ENCODE measurements at regions not wholly inside any gene's neighbourhood (a gene's known extent, or its start where the extent isn't known, plus 50 kb on each side); places are given as distances from the start of the nearest gene placed in this dataset.

DNA sequence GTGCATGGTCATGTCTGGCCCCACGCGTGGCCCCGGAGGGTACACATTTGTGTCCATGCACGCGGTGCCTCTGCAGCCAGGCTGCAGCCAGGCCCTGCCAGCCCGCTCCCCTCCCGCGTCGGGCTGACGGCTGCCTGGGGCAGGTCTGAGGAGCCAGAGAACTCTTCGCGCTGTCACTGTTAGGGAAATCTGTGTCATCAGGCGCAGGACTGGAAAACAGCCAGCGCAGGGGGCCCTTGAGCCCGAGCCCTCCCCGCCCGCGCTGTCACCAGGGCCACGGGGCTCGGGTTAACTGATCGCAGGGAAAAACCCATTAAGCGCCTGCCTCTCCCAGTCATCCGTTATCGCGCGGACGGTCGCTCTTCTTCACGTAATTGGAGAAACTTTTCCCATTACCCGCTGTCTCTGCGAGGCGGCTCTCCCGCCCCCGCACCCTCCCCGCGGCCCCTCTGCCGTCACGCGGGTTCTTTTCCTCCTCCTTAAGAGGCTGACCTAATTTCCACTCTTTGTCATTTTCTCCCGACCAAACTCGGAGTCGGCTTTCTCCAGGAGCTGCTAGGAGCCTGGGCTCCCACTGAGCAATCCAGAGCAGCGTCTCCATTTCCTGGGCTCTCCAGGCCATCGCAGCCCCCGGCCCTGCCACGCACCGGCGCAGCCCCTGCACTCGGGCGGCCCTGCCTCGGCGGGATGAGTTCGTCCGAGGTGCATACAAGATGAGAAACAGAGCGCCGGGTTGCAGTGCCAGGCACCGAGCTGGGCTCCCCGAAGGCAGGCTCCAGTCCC lies 57.5 kb upstream of the PRR23E start:
- DNase-seq (ENCODE audit: low read depth): peak; percentile 23

DNA sequence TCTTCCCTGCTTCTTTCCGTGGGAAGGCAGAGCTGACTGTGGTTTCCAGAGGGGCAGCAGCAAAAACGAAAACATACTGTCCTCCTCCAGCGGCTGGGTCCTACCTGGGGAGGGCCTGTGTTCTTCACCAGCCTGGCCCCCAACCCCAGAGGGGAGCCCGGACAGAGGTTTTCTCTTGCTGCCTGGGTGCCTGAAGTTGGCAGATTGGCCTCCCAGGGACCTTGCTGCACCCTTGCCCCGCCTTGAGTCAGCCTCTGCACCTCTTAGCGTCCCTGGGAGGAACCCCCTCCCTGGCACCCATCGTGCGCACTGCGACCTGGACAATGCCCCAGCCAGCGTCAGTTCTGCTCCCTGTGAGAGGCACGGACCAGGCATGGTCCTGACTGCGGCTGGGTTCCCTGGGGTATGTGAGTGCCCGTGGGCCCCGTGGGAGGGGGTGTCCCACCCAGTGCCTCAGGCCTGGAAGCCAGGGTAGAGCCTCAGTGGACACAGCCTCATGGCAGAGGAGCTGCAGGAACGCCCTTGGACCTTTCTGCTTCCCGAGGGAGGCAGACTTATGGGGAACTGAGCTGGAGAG lies 56.8 kb upstream of the PRR23E start:
- no peak for DNase-seq (ENCODE audit: low read depth)

DNA sequence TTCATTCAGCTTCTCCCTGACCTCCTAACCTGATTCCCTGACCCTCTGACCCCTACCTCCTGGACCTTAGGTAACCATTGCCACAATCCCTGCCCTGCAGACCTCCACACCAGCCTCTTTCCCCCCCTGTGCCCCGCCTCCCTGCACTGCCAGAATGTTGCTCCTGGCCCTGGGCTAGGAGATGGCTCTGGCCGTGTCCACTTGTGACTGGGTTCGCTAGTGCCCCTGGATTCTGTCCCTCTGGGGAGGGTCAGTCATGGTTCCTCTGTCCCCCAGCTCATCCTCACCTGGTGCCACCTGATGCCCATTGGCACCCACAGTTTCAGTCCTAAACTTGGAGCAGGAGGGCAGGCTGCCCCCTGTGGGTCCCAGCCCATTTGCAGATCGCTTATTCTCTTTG lies 56.2 kb upstream of the PRR23E start:
- no peak for DNase-seq (ENCODE audit: low read depth)

DNA sequence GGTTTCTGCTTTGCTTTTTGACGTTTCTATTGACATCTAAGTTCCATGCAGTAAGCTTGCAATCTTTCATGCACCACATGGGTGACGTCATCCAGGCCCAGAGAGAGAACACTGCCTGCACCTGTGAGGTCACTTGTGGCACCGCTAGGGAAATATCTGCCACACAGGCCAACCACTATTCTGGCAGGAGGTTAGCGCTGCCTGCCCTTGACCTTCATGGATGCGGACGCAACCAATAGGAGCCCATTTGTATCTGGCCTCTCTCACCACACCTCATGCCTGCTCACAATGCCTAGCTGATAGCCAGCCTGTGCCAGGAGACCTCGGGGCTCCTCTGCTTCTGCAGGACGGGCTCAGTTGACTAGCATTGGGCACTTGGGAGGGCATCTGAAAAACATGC lies 55.8 kb upstream of the PRR23E start:
- DNase-seq (ENCODE audit: low read depth): no peak

DNA sequence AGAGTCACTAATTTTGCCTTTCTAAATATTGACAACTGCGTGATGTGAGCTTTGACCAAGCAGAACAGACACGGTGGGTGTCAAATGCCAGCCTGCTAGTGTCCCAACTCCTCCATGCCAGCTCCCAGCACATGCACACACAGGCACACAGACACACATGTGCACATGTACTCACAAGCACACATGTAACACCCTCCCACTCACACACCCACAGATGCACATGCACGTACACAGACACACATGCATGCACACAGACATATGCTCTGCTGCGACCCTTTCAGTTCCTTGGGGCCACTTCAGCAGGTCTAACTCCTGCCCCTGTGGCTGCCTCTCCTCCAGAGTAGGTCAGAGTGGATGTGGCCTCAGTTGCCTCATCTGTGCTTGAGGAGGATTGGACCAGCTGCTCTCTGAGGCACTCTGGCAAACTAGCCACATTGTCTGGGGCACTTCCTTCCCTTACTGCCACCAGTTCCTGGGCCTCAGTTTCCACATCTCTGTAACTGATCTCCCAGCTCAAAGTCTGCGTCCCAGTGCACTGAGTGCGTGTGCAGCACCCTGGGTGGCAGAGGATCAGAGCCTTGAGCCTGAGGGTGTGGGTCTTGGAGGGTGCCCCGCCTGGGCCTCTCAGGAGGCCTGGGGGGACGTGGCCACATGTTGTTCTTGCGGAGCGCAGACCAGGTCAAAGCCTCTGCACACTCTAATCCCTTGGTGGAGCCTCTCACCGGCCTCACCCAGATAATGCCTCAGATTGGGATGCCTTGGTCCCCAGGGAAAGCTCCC lies 55.0 kb upstream of the PRR23E start:
- no peak for DNase-seq (ENCODE audit: low read depth)

DNA sequence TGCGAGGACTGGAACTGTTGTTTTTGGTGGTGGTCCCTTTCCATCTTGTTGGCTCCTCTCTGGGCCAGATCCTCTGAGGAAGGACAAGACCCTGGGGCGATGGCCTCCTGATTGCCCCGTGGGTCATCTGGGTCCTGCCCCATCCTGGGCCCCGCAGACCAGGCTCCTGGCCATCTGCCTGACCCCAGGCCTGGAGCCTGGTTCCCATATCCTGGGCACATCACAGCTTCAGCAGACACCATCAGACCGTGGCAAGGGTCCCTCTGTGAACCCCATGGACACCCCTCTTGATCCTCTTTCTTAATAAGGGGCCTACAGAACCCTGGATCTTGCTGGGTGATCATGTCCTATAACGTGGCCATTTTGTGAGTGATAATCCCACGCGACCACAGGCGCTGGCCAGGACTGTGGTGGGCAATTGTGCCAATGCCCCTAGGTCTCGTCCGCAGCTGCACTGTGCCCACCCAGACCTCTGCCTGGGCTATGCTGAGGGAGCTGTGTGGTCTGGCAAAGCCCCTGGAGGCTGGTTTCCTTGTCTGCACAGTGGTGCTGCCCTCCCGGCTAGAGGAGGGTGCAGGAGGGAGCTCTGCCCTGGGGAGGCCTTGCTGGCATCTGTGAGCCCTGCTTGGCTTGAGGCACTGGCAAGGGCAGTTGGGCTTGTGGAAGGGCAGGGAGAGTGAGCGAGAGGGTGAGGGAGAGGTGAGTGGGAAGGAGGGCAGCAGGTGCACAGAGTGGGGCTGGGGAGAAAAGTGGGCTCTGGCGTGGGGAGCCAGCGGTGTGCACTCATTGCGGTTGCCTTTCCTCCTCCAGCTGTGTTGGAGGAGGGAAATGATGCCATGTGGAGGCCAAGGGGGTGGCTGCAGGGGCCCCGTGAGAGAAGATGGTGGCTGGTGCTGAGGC lies 53.1 kb upstream of the PRR23E start:
- DNase-seq (ENCODE audit: low read depth): no peak

DNA sequence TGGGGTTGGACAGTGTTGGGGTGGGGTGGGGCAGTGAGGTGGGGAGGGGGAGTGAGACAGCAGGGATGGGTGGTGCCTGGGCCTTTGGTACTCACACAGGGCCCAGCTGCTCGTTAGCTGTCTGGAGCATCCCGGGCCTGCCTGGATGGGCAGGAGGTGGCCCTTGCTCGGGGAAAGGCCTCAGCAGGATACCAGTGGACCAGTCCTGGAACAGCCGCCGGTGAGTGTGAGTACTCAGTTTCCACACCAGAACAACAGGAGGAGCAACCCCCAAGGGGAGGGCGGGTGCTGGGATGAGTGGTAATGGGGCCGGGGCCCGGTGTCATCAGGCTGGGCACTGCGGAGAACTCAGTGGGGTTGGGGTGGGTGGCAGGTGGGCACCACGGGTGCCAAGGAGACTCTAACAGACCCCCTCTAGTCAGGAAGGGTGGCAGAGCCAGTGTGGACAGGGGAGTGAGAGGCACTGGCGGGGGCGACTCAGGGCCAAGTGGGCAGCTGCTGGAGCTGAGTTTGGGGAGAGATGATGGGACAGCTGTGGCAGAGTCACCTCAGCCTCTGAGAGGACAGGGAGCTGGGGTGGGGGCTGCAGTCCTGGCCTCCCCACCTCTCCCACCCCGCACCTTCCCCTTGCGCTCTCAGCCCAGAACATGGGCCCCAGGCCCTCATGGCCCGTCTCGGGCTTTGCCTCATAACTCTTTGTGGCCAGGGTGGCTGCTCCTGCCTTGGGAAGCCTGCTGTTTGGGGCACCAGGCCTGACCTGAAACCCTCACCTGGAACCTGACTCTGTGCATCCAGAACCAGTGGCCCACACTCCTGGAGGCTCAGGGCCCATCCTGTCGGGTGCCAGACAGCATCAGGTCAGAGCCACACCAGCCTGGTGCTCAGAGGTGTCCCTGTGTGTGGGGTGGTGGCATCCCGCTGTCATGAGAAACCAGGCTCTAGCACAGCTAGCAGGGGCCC lies 52.1 kb upstream of the PRR23E start:
- no peak for DNase-seq (ENCODE audit: low read depth)

DNA sequence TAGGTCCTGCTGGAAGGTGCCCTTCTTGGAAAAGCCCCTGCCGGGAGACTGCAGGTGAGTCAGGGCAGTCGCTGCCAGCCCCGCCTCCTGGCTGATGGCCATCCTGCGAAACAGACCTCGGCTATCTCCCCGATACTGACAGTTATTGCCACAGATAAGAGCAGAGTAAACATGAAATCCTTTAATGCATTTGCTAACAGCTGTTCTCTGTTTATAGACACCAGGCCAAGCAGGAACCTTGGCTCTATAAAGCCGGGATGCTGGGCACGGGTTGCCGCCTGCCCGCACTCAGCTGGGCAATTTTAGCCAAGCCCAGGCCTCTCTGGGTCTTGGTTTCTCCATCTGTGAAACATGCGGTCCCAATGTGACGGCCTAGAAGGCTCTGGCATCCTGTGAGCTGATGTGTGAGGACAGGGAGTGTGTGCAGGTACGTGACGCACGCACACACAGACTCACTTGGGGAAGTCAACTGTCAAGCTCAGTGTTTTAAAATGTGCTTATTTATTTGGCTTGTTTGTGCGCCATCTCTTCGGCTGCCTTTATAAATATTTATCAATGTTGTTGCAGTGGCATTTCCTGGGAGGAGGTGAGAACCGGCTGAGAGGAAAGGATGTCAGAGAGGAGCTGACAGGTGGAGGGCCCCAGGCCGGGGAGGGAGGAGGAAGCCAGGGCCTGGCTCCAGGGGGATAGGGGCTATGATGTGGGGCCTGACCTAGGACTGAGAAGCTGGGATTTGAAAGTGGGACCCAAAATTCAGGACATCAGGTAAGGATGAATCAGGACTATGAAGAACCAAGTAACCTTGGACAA lies 50.8 kb upstream of the PRR23E start:
- DNase-seq (ENCODE audit: low read depth): peak; percentile 29
